ENCODE measurements at regions not wholly inside any gene's neighbourhood (a gene's known extent, or its start where the extent isn't known, plus 50 kb on each side); places are given as distances from the start of the nearest gene placed in this dataset.

GRCh38 chr3:86748015-86748414 lies 242.9 kb downstream of the VGLL3 start:
- TF ChIP-seq, protein P1, sequence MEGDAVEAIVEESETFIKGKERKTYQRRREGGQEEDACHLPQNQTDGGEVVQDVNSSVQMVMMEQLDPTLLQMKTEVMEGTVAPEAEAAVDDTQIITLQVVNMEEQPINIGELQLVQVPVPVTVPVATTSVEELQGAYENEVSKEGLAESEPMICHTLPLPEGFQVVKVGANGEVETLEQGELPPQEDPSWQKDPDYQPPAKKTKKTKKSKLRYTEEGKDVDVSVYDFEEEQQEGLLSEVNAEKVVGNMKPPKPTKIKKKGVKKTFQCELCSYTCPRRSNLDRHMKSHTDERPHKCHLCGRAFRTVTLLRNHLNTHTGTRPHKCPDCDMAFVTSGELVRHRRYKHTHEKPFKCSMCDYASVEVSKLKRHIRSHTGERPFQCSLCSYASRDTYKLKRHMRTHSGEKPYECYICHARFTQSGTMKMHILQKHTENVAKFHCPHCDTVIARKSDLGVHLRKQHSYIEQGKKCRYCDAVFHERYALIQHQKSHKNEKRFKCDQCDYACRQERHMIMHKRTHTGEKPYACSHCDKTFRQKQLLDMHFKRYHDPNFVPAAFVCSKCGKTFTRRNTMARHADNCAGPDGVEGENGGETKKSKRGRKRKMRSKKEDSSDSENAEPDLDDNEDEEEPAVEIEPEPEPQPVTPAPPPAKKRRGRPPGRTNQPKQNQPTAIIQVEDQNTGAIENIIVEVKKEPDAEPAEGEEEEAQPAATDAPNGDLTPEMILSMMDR (IDR thresholded peaks at IDR 0.05; ENCODE audit: insufficient read depth, missing control alignments) = no peak
- FAIRE-seq (no peak), DNase-seq (ENCODE audit: insufficient read length, low spot score) (no peak)

- no peak for DNase-seq (ENCODE audit: insufficient read length, low spot score)
- TF ChIP-seq, protein P1 (IDR thresholded peaks at IDR 0.05; ENCODE audit: insufficient read depth, missing control alignments) = no peak
- peak; percentile 16 for FAIRE-seq
These were observed 246.9 kb downstream of the VGLL3 start for GRCh38 chr3:86744051-86744450.

GRCh38 chr3:86743233-86743632 lies 247.7 kb downstream of the VGLL3 start:
- no peak for DNase-seq (ENCODE audit: insufficient read length, low spot score)
- TF ChIP-seq, protein P1 (IDR thresholded peaks at IDR 0.05; ENCODE audit: insufficient read depth, missing control alignments) = no peak
- no peak for FAIRE-seq

GRCh38 chr3:86740751-86741150 lies 250.2 kb downstream of the VGLL3 start:
- TF ChIP-seq, protein P1 (IDR thresholded peaks at IDR 0.05; ENCODE audit: insufficient read depth, missing control alignments) = no peak
- no peak for DNase-seq (ENCODE audit: insufficient read length, low spot score)
- FAIRE-seq = no peak

DNA sequence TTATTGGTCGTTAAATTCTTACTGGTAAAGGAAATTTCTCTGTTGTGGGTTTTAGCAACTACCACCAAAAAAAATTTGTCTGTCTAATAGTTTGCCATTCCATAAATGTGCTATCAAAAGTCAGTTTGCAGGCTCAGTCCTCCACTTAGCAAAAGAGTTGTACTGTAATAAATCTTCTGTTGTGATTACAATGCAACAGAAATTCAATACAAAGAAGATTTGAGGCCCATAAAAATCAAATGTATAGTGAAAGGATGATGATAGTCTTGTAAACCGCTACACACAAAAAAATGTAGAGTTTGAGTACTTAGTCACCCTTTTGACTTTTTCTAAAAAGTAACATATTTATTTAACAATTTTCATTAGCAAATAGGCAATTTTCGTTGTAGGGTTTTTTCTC lies 251.7 kb downstream of the VGLL3 start:
- DNase-seq (ENCODE audit: insufficient read length, low spot score) (no peak), FAIRE-seq (no peak)
- TF ChIP-seq, protein P1 (IDR thresholded peaks at IDR 0.05; ENCODE audit: insufficient read depth, missing control alignments) = no peak

GRCh38 chr3:86738684-86739083 lies 252.3 kb downstream of the VGLL3 start:
- DNase-seq (ENCODE audit: insufficient read length, low spot score) (no peak), FAIRE-seq (no peak)

GRCh38 chr3:86737517-86737916 lies 253.4 kb downstream of the VGLL3 start:
- no peak for DNase-seq (ENCODE audit: insufficient read length, low spot score)
- TF ChIP-seq, protein P1 (IDR thresholded peaks at IDR 0.05; ENCODE audit: insufficient read depth, missing control alignments) = no peak
- no peak for FAIRE-seq

More at GRCh38 chr3:86738684-86739083, 252.3 kb downstream of the VGLL3 start:
- TF ChIP-seq, protein P1 (IDR thresholded peaks at IDR 0.05; ENCODE audit: insufficient read depth, missing control alignments) = no peak
